Muscle of arm (tissue), 1 donor: ENCODE measurements at regions not wholly inside any gene's neighbourhood (a gene's known extent, or its start where the extent isn't known, plus 50 kb on each side); places are given as distances from the start of the nearest gene placed in this dataset.
"Not testable (repeated sequence)": the region's sequence is repeated elsewhere in the genome, so short reads cannot be mapped to it uniquely, and the experiment has no call there.

ENCODE experiments used
- DNase-seq: peaks from one replicate; pipeline ENCODE4 v3.0.0-alpha.2; 2013

DNA sequence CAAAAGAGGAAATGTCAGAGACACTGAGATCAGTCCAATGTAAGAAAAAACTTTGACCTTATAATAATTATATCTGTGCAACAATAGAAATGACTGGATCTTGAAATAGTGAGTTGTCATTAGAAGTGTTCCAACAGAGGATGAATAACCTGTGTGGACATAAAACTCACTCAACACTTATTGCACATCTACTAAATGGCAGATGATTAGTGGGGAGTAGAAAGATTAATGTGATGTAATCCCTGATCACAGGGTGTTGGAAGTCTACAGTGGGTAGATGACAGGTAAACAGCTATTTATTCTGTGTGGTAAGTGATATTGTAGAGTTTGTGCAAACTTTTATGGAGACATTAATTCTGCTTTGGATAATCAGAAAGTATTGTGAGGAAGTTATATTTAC is 177.3 kb upstream of the HMHB1 start:
- no peak for DNase-seq

DNA sequence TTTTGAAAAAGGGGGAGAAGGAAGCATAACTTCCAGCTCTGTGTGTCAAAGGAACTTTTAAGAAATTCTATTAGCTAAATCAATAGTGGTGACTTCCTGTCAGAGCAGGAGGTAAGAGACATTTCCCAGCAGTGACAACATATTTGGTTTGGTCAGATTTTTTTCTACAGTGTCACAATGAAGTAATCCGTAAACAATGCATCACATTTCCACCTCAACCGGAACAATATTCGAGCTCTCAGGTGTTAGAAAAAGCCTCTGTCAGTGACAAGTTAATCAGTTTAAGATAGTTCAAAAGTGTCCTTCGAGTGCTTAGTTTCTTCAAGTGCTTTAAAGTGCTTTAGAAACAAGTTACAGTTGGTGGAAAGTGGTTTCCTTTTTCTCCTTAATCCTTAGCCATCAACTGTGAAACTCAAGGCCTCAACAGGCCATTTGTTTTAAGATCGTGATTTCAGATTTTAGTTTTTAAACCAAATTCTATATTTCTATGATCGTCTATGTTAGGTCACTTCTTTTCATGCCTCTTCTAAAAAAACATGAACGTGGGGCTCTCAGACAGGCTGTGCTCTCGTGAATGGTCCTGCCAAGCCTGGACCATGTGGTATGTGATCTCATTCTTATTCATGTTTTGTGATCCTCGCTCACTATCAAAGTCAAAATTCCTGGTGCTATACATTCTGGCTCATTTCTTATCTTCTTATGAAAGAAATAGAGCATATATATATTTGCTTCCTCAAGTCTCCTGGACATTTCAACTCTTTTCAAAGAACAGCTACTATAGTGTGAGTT is 181.9 kb upstream of the HMHB1 start:
- no peak for DNase-seq

DNA sequence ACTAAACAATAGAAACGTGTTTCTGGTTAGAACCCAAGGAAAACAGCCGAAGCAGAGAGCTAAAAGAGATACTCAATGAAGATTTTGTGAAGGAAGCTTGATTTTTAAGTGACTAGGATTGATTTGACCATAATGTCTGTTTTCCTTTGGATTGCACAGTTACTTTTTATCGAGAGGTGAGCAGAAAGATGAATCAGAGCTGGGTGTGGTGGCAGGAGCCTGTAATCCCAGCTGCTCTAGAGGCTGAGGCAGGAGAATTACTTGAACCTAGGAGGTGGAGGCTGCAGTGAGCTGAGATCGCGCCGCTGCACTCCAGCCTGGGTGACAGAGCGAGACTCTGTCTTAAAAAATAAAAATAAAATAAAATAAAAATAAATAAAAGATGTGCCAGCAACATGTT is 186.9 kb upstream of the HMHB1 start:
- not testable (repeated sequence) for DNase-seq

DNA sequence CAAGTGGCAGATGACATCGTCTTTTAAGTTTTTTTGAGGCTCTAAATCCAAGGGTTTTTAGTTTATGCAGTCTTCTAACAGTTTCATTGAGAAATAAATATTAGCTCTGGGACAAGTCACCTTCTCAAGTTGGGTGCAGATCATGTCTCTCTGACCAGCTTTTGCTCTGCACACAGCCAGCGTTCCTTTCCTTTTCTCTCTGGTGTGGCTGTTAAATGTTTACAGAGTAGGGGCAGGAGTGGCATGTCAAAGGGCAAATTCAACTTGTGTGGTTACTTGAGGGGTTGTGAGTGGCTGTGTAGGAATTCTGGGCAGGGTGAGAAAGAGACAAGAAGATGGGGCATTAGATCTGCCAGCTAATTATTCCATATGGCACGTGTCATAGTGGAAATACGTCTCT is 187.5 kb upstream of the HMHB1 start:
- no peak for DNase-seq

DNA sequence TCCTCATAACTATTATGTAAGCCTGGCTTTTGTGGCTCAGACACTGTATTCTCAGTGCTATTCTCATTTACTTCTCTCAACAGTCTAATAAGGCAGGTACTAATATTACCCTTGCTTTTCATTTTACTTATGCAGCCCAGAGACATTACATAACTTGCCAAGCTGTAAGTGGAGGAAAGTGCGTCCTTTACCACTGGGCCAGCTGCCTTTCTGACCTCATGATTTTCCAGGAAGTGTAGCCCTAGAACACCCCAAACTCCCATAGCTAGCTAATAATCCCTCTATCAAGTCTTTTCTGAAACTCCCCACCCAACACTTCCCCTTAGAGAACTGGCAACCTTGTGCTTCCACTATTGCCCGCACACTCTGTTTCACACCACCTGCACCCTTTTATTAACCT is 192.9 kb upstream of the HMHB1 start:
- no peak for DNase-seq

- no peak for DNase-seq
These were observed 193.8 kb upstream of the HMHB1 start for GRCh38 chr5:143618141-143618540.

- no peak for DNase-seq
These were observed 197.1 kb upstream of the HMHB1 start for GRCh38 chr5:143614831-143615230.

- DNase-seq = no peak
These were observed 198.6 kb upstream of the HMHB1 start for GRCh38 chr5:143613329-143613728.

- DNase-seq = no peak
These were observed 201.0 kb upstream of the HMHB1 start for GRCh38 chr5:143610946-143611345.

DNA sequence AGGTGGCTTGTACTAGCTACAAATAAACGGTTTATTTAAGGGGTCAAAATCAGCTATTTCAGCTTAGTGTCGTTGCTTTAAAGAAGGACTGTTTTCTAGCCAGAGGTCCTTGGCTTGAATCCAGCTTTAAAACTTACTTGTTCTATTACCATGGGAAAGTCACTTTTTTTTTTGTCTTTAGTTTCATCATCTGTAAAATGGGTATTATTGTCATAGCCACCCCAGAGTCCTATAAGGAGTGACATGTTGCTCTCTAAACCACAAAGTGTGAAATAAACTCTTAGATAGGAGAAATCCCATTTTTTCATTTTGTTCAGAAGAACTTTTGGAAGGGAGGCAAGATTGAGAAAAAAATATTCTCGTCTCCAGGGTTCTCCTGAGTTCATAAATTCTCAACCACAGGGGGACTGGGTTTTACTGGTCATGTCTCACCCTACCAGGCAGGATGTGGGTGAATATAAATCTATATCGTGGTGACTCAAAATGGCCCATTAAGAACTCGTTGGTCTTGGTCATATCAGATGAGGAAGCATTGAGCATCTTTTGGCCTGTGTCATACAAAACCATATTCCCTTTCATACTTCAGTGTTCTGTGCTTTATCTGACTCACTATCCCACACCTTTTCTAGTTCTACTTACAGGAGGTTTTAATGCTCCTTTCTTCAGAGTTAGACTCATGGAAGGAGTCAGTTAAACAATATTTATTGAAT is 202.7 kb upstream of the NR3C1 start:
- no peak for DNase-seq

GRCh38 chr5:143605403-143606005 is 202.0 kb upstream of the NR3C1 start:
- no peak for DNase-seq

- no peak for DNase-seq
These were observed 198.4 kb upstream of the NR3C1 start for GRCh38 chr5:143601917-143602333.

DNA sequence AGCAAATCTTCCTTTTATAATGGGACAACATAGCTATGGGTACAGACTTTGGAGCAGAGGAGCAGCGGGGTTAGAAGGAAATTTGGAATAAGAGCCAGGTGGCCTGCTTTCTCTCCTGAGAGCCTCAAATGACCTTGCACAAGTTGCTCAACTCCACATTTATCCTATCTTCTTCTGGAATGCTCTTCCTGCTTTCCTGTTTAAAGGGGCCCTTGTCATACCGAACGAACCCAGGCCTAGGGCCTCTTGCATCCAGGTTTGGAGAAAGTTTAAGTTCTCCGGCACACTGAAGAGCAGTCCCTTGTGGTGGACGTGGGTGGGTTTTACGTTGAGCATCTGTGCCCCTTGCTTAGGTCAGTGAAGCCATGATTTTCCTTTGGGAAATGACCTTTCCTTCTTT is 197.9 kb upstream of the NR3C1 start:
- DNase-seq = no peak

GRCh38 chr5:143600396-143601075 is 197.1 kb upstream of the NR3C1 start:
- DNase-seq = peak; percentile 51

DNA sequence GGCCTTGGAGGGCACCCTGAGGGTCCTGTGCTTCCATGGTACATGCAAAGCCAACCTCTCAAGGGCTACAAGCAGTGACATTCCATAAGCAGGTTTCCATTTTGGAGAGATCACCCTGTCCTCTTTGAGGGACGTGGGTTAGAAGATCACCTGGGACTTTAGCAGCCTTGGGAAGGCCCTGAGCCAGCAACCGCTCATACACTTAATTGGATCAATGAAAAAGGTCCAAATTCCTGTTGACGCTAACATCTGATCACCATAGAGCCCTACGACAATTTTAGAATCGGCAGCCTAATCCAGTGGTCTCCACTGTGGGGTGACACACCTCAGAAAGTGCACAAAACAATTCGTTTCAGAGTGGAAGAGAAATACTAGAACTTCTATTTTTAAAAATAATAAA is 196.0 kb upstream of the NR3C1 start:
- no peak for DNase-seq

DNA sequence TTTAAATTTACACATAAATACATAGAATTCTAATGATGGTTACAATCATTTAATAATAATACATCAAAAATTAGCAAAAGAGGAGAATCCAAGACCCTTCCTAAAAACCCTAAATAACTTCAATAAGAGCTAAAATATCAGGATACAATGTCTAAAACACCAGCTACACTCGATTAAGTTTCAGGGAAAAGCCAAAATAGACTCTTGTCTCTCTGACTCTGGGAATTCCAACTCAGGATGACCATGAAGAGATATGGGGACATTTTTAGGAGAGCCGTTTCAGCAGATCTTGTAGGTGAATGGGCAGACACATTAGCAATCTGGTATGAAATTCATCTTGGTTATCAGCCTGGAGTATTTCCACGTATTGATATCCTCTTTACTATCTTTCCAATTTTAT is 193.3 kb upstream of the NR3C1 start:
- DNase-seq = no peak

GRCh38 chr5:143594902-143595818 is 191.7 kb upstream of the NR3C1 start:
- DNase-seq = no peak

GRCh38 chr5:143593723-143594122 is 190.2 kb upstream of the NR3C1 start:
- DNase-seq = no peak

GRCh38 chr5:143592648-143593047 is 189.2 kb upstream of the NR3C1 start:
- DNase-seq = no peak

DNA sequence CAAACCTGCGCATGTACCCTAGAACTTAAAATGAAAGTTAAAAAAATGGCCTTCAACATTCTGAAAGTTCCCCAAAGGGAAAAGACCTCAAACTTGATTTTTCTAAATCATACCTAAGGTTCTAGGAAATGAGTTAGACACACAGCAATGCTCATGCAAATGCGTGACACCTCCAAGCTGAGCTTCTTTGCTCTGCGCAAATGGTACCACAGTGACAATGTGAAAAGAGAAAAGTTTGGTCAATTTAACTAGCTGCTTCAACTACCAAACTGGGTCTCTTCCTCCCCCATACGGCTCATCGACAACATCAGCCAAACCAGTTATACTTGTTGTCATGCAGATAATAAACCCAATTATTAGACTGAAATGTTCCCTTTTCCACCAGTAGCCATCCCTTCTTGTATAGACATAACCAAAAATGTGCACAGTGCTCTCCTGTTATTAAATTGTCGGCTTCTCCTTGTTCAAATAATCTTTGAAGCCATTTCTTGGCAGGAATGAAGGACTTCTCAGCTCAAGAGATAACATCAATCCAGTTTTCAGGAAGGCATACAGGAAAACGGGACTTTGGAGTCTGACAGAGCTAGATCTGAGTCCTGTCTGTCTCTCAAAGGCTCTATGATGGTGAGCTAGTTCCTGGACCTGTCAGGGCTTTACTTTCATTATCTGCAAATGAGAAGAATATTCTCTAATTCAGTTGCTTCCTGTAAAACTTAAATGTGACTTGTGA is 185.6 kb upstream of the NR3C1 start:
- no peak for DNase-seq

DNA sequence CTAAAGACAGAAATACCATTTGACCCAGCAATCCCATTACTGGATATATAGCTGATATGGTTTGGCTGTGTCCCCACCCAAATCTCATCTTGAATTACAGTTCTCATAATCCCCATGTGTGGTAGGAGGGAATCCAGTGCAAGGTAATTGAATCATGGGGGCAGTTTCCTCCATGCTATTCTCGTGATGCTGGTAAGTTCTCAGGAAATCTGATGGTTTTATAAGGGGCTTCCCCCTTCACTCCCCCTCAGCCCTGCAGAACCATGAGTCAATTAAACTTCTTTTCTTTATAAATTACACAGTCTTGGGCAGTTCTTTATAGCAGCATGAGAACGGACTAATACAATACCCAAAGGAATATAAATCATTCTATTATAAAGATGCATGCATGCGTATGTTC is 184.6 kb upstream of the NR3C1 start:
- not testable (repeated sequence) for DNase-seq
